ENCODE measurements at regions not wholly inside any gene's neighbourhood (a gene's known extent, or its start where the extent isn't known, plus 50 kb on each side); places are given as distances from the start of the nearest gene placed in this dataset.

GRCh38 chr11:95434009-95434408 lies 203.0 kb upstream of the SESN3 start:
- TF ChIP-seq ZNF281 (CRISPR knock-in tag; IDR thresholded peaks at IDR 0.05) (no peak), ATF3 (CRISPR knock-in tag; conservative IDR thresholded peaks at IDR 0.05) (no peak), NFE2L1 (CRISPR knock-in tag; IDR thresholded peaks at IDR 0.05) (no peak)

All from WTC11 (cell line).